DND-41 (cell line): ENCODE measurements at regions not wholly inside any gene's neighbourhood (a gene's known extent, or its start where the extent isn't known, plus 50 kb on each side); places are given as distances from the start of the nearest gene placed in this dataset.

Source experiments
- CTCF ChIP-seq: IDR thresholded peaks from 2 replicates; pipeline ENCODE4 v1.5.1; 2012; ENCODE audit warnings: borderline replicate concordance, low read length, moderate library complexity, mild to moderate bottlenecking; ENCODE audit not compliant: poor library complexity, severe bottlenecking; ENCODE audit errors: extremely low read depth
- EZH2 ChIP-seq: IDR thresholded peaks from 3 replicates; pipeline ENCODE4 v1.6.1; 2012; ENCODE audit warnings: borderline replicate concordance, low read depth, mild to moderate bottlenecking, moderate library complexity, low read length, inconsistent platforms; ENCODE audit not compliant: severe bottlenecking

GRCh38 chr22:27617214-27617881 lies 184.2 kb downstream of the MN1 start:
- TF ChIP-seq CTCF (no peak), EZH2 (no peak)
